OCI-M2 (cell line): ENCODE measurements at regions not wholly inside any gene's neighbourhood (a gene's known extent, or its start where the extent isn't known, plus 50 kb on each side); places are given as distances from the start of the nearest gene placed in this dataset.

ENCODE experiments used
- DNase-seq: peaks from one replicate; lab custom pipeline; 2025; ENCODE audit not compliant: unreplicated experiment; lab: John Stamatoyannopoulos, UW

GRCh38 chrX:20637351-20637750 is 370.6 kb upstream of the RPS6KA3 start:
- no peak for DNase-seq

GRCh38 chrX:20633451-20633850 is 366.7 kb upstream of the RPS6KA3 start:
- DNase-seq: no peak

GRCh38 chrX:20623448-20623847 is 356.7 kb upstream of the RPS6KA3 start:
- DNase-seq: no peak

- no peak for DNase-seq
Measured at GRCh38 chrX:20620306-20620705, 353.6 kb upstream of the RPS6KA3 start.

GRCh38 chrX:20609916-20610415 is 343.3 kb upstream of the RPS6KA3 start:
- no peak for DNase-seq

GRCh38 chrX:20606831-20607230 is 340.1 kb upstream of the RPS6KA3 start:
- DNase-seq: no peak

- DNase-seq: no peak
Measured at GRCh38 chrX:20596856-20597255, 330.1 kb upstream of the RPS6KA3 start.

GRCh38 chrX:20595928-20596575 is 329.3 kb upstream of the RPS6KA3 start:
- DNase-seq: no peak

GRCh38 chrX:20594985-20595384 is 328.3 kb upstream of the RPS6KA3 start:
- no peak for DNase-seq

GRCh38 chrX:20593836-20594235 is 327.1 kb upstream of the RPS6KA3 start:
- no peak for DNase-seq

GRCh38 chrX:20593402-20593801 is 326.7 kb upstream of the RPS6KA3 start:
- DNase-seq: no peak

GRCh38 chrX:20591246-20591645 is 324.5 kb upstream of the RPS6KA3 start:
- no peak for DNase-seq

GRCh38 chrX:20585782-20586181 is 319.1 kb upstream of the RPS6KA3 start:
- DNase-seq: no peak

GRCh38 chrX:20571611-20572010 is 304.9 kb upstream of the RPS6KA3 start:
- DNase-seq: no peak

- no peak for DNase-seq
Measured at GRCh38 chrX:20567108-20567507, 300.4 kb upstream of the RPS6KA3 start.

- no peak for DNase-seq
Measured at GRCh38 chrX:20547611-20548051, 280.9 kb upstream of the RPS6KA3 start.

GRCh38 chrX:20545538-20545937 is 278.8 kb upstream of the RPS6KA3 start:
- no peak for DNase-seq

- no peak for DNase-seq
Measured at GRCh38 chrX:20542072-20542471, 275.4 kb upstream of the RPS6KA3 start.

GRCh38 chrX:20538974-20539373 is 272.3 kb upstream of the RPS6KA3 start:
- no peak for DNase-seq

GRCh38 chrX:20531667-20532066 is 265.0 kb upstream of the RPS6KA3 start:
- no peak for DNase-seq

GRCh38 chrX:20530406-20530921 is 263.8 kb upstream of the RPS6KA3 start:
- no peak for DNase-seq

- no peak for DNase-seq
Measured at GRCh38 chrX:20529711-20530110, 263.0 kb upstream of the RPS6KA3 start.

GRCh38 chrX:20529301-20529700 is 262.6 kb upstream of the RPS6KA3 start:
- DNase-seq: no peak
